ENCODE measurements at regions not wholly inside any gene's neighbourhood (a gene's known extent, or its start where the extent isn't known, plus 50 kb on each side); places are given as distances from the start of the nearest gene placed in this dataset.

- DNase-seq (no peak), ATAC-seq (no peak)
Observed at GRCh38 chr2:138441916-138442315, 59.7 kb upstream of the SPOPL start.

- ATAC-seq (no peak), DNase-seq (no peak)
Observed at GRCh38 chr2:138444411-138444810, 57.2 kb upstream of the SPOPL start.

- ATAC-seq, result no peak
- DNase-seq, result no peak
Observed at GRCh38 chr2:138445227-138445626, 56.3 kb upstream of the SPOPL start.

DNA sequence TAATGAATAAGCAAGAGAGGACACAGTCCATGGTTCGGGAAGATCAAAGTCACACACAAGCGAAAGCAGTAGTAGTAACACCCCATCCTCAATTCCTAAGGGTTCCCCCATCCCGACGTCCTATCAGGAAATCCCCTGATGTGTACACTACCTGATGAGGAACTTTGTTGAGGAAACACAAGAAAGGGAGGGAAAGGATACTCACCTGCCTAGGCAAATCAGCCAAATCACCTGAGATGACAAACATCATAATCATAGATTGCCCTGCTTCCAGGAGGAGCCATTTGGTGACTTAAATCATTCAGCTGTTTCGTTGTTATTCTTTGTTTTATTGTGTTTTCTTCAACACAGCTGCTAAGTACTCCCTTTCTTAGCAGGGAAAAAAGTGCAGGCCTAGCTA, 55.5 kb upstream of the SPOPL start:
- ATAC-seq (no peak), DNase-seq (no peak)

DNA sequence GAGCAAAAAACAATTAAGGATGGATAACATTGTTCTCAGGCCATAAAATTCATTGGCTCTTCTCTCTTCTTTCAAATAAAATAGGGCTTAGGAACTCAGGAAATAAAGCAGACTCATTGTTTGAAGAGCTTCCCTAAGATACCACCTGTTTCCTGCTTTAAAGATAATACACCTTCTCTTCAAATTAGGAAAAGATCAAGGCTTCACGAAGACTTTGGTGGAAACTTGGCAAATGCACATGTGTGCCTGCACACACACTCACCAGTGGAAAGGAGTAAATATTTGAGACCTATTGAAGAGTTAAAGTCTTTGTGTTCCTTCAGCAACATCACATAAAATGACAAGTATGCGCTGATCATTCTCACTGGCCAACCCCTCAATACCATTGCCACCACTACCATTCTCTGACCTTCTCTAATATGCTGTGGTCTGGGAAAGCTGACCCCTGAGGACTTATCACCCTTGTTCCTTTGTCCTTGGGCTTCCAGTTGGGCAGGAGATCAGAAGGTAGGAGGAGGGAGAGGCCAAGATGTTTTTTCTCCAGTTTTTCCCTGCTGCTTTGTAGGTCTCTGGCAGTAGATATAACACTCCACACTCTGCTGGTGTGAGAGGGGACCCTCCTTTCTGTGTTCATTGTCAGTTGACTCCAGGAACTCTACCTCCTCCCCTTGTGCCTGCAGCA, 53.5 kb upstream of the SPOPL start:
- no peak for ATAC-seq
- DNase-seq, result no peak
